Thyroid gland (tissue), 4 donors: ENCODE measurements at regions not wholly inside any gene's neighbourhood (a gene's known extent, or its start where the extent isn't known, plus 50 kb on each side); places are given as distances from the start of the nearest gene placed in this dataset.

Experiments
- POLR2A ChIP-seq, 2 donors: fragments of 450-650 bp; IDR thresholded peaks; one replicate each; pipeline ENCODE4 v1.6.1; 2017; ENCODE audit warnings: antibody characterized with exemption in 2 of 2, mild to moderate bottlenecking in 2 of 2, moderate library complexity in 1 of 2
- TF ChIP-seq, protein P1 (sequence below), 6 experiments: fragments of 200-600 bp in 3 of 6; fragments of 450-650 bp in 3 of 6; sonication (generic) in 3 of 6; IDR thresholded peaks; one replicate each; pipeline ENCODE4 v1.5.1; 2016 to 2019; ENCODE audit warnings: antibody characterized with exemption in 6 of 6, mild to moderate bottlenecking in 2 of 6, inconsistent platforms in 1 of 6, moderate library complexity in 1 of 6

DNA sequence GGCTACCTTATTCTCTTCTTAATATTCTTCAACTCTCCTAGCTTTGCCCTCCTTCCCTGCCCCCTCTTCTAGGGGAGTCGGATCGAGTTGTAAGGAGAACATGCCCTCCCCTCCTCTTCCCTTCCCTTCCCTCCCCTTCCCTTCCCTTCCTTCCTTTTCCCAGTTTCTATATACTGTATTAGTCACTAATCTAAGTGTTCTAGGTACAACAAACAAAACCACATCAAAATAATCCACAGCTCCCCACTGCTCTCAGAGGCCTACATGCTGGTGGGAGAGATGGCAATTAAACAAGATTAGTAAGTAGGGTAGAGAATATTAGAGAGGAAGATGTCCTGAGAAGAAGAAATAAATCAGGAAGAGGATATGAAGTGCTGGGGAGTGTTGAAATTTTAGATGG lies 119.9 kb upstream of the PZP start:
- TF ChIP-seq, protein P1, sequence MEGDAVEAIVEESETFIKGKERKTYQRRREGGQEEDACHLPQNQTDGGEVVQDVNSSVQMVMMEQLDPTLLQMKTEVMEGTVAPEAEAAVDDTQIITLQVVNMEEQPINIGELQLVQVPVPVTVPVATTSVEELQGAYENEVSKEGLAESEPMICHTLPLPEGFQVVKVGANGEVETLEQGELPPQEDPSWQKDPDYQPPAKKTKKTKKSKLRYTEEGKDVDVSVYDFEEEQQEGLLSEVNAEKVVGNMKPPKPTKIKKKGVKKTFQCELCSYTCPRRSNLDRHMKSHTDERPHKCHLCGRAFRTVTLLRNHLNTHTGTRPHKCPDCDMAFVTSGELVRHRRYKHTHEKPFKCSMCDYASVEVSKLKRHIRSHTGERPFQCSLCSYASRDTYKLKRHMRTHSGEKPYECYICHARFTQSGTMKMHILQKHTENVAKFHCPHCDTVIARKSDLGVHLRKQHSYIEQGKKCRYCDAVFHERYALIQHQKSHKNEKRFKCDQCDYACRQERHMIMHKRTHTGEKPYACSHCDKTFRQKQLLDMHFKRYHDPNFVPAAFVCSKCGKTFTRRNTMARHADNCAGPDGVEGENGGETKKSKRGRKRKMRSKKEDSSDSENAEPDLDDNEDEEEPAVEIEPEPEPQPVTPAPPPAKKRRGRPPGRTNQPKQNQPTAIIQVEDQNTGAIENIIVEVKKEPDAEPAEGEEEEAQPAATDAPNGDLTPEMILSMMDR (IDR thresholded peaks at IDR 0.05), result no peak
- no peak for TF ChIP-seq POLR2A (IDR thresholded peaks at IDR 0.05)
